Omental fat pad (tissue), 3 donors: ENCODE measurements at regions not wholly inside any gene's neighbourhood (a gene's known extent, or its start where the extent isn't known, plus 50 kb on each side); places are given as distances from the start of the nearest gene placed in this dataset.
"Not testable (repeated sequence)": the region's sequence is repeated elsewhere in the genome, so short reads cannot be mapped to it uniquely, and the experiment has no call there.

Experiments
- ATAC-seq: fragments of 150-250 bp; one replicate; pipeline ENCODE4 v1.9.1; 2016; ENCODE audit warnings: mild to moderate bottlenecking, moderate library complexity; ENCODE audit not compliant: low FRiP score
- DNase-seq: peaks from one replicate; pipeline ENCODE4 v3.0.0-alpha.2; 2019; ENCODE audit warnings: low spot score
- CTCF ChIP-seq, 3 donors: fragments of 450-650 bp; IDR thresholded peaks; one replicate each; pipeline ENCODE4 v1.5.1; 2016 to 2017; ENCODE audit warnings: antibody characterized with exemption in 3 of 3, mild to moderate bottlenecking in 3 of 3, moderate library complexity in 2 of 3

DNA sequence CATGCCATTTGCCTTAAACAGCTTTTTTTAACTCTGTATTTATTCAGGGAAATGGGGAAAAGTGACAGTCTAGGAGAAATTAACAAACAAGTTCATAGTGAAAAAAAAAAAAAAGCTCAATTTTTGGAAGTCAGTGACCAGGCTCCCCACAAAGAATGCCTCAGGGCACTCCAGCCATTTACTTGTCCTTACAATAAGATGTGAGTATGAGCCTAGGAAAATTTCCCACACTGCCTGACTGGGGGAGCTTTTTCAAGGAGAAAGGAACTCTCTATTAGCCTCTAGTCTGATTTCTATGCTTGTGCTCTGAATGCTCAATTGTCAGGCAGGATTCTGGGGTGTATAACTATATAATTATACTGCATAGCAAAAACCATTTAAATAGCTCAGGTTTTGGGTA lies 74.9 kb upstream of the NRBF2 start:
- TF ChIP-seq CTCF (IDR thresholded peaks at IDR 0.05), result no peak
- DNase-seq (no peak), ATAC-seq (no peak)

DNA sequence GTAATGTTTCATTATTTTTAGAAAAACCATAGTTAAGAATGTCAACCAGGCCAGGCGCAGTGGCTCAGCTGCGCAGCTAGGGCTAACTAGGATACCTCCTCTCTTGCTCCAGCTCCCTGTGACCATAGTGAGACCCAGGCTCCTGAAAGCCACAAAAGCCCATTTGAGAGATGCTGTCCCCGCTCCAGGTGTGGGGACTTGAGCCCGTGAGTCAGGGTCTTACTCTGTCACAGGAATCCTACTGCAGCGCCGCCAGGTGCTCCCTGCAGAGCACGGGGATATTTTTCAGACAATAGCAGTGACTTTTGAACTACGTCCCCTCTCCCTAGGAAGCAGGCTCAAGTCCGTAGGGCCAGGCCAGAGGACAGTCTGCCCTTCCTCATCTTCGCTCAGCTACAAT lies 75.6 kb upstream of the NRBF2 start:
- ATAC-seq (no peak), DNase-seq (no peak)
- TF ChIP-seq CTCF (IDR thresholded peaks at IDR 0.05), result no peak

- no peak for TF ChIP-seq CTCF (IDR thresholded peaks at IDR 0.05)
- no peak for ATAC-seq
- DNase-seq, result no peak
Measured at GRCh38 chr10:63055705-63056104, 77.4 kb upstream of the NRBF2 start.

- DNase-seq, result no peak
- ATAC-seq, result no peak
- TF ChIP-seq CTCF (IDR thresholded peaks at IDR 0.05), result no peak
Measured at GRCh38 chr10:63054889-63055611, 78.1 kb upstream of the NRBF2 start.

DNA sequence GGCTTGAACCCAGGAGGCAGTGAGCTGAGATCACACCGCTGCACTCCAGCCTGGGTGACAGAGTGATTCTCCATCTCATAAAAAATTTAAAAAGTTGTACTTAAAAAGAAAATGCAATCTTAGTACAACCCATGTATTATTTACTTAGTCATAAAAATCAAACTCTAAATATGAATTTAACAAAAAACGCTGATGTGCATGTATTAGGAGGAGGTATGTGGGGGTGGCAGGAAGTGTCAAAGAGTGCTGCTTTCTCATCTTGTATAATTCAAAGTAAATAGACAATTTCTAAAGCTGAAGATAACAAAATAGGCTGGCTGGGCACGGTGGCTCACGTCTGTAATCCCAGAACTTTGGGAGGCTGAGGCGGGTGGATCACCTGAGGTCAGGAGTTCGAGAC lies 81.0 kb upstream of the NRBF2 start:
- no peak for TF ChIP-seq CTCF (IDR thresholded peaks at IDR 0.05)
- ATAC-seq, result no peak
- DNase-seq, result no peak

DNA sequence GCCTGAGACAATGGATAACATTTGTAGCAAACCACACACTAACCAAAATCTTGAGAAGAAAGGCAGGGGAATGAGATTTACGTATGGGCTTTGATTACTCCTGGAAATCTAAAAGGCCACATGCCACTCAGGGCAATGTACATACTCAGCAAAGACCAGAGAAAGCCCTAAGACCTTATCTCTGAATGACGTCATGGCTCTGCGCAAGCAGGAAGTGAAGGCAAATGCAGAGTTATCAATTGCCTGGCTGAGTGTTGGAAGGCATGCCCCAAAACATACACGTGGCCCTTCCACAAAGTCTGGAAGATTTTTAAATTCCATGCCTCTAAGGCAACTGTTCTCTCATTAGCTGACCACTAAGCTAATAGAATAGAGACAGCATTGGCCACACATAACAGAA lies 90.9 kb upstream of the NRBF2 start:
- DNase-seq (no peak), ATAC-seq (no peak)
- TF ChIP-seq CTCF (IDR thresholded peaks at IDR 0.05), result no peak

GRCh38 chr10:63033616-63034185 lies 99.4 kb upstream of the NRBF2 start:
- not testable (repeated sequence) for DNase-seq, ATAC-seq
